ENCODE measurements at regions not wholly inside any gene's neighbourhood (a gene's known extent, or its start where the extent isn't known, plus 50 kb on each side); places are given as distances from the start of the nearest gene placed in this dataset.
A peak's percentile ranks its signal among the peaks of the same experiment; 100 is the strongest.

DNA sequence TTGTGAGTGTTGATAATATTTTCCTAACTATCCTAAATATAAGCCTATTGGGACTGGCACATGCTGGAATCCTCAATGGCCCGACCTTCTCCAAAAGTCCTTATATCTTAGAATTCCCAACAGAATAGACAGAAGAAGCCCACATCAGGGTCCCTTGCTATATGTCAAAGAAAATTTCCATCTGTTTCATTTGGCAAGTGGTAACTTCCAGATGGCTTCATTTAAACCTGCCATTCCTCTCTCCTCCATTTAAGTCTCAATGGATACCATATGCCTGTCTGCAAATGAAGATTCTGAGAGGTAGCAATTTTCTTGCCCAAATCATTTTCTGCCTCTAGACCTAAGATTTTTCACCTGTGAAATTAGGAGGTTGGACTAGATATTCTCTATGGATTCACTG is 73.1 kb upstream of the KCNA4 start:
- peak; percentile 2 for DNase-seq
- no peak overlapping the region for H3K27ac ChIP-seq (ENCODE audit: low read length)
- H3K4me3 ChIP-seq (ENCODE audit: low read length): no peak overlapping the region
- no peaks in the 10 kb centered on the region for H3K9me3 ChIP-seq (replicated peaks; ENCODE audit: control insufficient read depth, low read depth, low read length)
- H3K4me1 ChIP-seq (ENCODE audit: control insufficient read depth, insufficient read depth, low read length): no peaks in the 10 kb centered on the region
- WGBS (ENCODE audit: insufficient coverage): no CpG with 5 or more reads among the region's 1 CpG
- H3K36me3 ChIP-seq (ENCODE audit: control insufficient read depth, insufficient read depth, low read length): no peaks in the 10 kb centered on the region
- H3K27me3 ChIP-seq (ENCODE audit: control insufficient read depth, insufficient read depth, low read length): no peaks in the 10 kb centered on the region

DNA sequence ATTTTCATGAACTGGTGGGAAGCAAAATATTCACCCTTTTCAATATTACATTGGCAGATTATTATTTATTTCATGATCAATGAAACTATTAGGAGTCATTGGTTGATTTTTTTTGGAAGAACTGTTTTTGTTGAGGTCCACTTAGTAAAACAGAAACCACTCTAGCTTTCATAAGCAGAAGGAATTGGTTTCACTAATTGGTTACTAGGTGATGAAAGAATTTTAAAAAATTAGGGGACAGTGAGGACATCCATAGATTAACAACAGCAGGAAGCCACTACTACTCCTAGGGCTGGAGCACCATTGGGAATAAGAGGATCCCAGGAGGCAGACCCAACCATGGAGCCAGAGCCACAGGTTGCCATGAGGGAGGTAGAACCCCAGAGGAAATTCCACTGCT is 74.4 kb upstream of the KCNA4 start:
- Histone ChIP-seq H3K9me3 (replicated peaks; ENCODE audit: control insufficient read depth, low read depth, low read length) (no peaks in the 10 kb centered on the region), H3K27me3 (ENCODE audit: control insufficient read depth, insufficient read depth, low read length) (no peaks in the 10 kb centered on the region)

DNA sequence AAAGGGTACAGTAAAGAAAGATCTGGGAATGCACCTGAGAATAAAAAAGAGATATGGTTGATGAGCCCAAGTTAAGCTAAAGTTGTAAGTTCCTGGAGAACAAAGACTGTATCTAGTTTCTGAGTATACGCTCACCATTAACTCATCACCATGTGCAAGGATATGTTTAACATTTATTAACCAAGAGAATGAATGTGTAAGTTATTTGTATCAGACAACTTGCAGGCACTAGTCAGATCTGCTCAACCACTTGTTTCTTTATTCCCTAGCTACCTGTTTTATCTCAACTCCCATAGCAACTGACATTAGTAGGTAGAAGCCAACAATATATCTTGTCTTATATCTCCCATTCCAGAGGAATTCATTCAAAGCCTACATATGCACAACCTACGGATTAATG is 74.9 kb upstream of the KCNA4 start:
- Histone ChIP-seq H3K4me3 (ENCODE audit: low read length) (no peak overlapping the region), H3K36me3 (ENCODE audit: control insufficient read depth, insufficient read depth, low read length) (no peaks in the 10 kb centered on the region), H3K27me3 (ENCODE audit: control insufficient read depth, insufficient read depth, low read length) (no peaks in the 10 kb centered on the region), H3K9me3 (replicated peaks; ENCODE audit: control insufficient read depth, low read depth, low read length) (no peaks in the 10 kb centered on the region), H3K27ac (ENCODE audit: low read length) (no peak overlapping the region), H3K4me1 (ENCODE audit: control insufficient read depth, insufficient read depth, low read length) (no peaks in the 10 kb centered on the region)
- no CpG with 5 or more reads among the region's 2 CpGs for WGBS (ENCODE audit: insufficient coverage)
- no peak for DNase-seq

More for the DNA sequence above, 74.4 kb upstream of the KCNA4 start:
- H3K4me3 ChIP-seq (ENCODE audit: low read length): no peak overlapping the region
- DNase-seq: no peak
- no peak overlapping the region for H3K27ac ChIP-seq (ENCODE audit: low read length)
- H3K36me3 ChIP-seq (ENCODE audit: control insufficient read depth, insufficient read depth, low read length): no peaks in the 10 kb centered on the region
- no peaks in the 10 kb centered on the region for H3K4me1 ChIP-seq (ENCODE audit: control insufficient read depth, insufficient read depth, low read length)

DNA sequence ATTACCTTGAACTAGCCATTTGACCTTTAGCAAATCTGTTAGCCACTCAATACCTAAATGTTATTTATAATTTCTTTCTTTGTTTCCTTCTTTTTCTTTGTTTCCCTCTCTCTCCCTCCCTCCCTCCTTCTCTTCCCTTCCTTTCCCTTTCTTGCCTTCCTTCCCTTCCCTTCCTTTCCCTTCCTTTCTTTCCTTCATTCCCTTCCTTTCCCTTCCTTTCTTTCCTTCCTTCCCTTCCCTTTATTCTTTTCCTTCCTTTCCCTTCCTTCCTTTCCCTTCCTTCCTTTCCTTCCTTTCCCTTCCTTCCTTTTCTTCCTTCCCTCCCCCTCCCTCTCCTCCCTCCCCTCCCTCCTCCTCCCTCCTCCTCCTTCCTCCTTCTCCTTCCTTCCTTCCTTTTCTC is 75.7 kb upstream of the KCNA4 start:
- Histone ChIP-seq H3K36me3 (ENCODE audit: control insufficient read depth, insufficient read depth, low read length) (no peaks in the 10 kb centered on the region), H3K27ac (ENCODE audit: low read length) (no peak overlapping the region), H3K27me3 (ENCODE audit: control insufficient read depth, insufficient read depth, low read length) (no peaks in the 10 kb centered on the region), H3K4me1 (ENCODE audit: control insufficient read depth, insufficient read depth, low read length) (no peaks in the 10 kb centered on the region), H3K9me3 (replicated peaks; ENCODE audit: control insufficient read depth, low read depth, low read length) (no peaks in the 10 kb centered on the region), H3K4me3 (ENCODE audit: low read length) (no peak overlapping the region)
- DNase-seq: no peak

DNA sequence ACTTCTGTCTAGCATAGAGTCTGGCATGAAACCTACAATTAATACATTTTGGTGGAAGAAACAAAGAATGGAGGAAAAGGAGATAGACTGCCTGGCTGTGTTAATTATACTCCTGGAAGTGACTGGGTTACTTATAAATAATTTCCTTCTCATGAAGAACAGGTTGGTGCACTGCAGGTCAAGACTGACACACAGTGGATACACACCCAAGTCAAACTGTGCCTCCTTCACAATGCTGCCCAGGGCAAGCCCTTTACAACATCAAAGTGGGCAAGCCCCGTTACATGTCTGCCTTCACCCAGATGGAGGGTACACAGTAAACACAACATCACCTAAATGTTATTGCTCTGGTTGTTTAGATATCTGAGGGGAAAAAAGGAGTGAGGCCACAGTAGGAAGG is 83.7 kb upstream of the KCNA4 start:
- Histone ChIP-seq H3K27ac (ENCODE audit: low read length) (no peak overlapping the region), H3K4me3 (ENCODE audit: low read length) (no peak overlapping the region), H3K4me1 (ENCODE audit: control insufficient read depth, insufficient read depth, low read length) (no peaks in the 10 kb centered on the region), H3K27me3 (ENCODE audit: control insufficient read depth, insufficient read depth, low read length) (no peaks in the 10 kb centered on the region), H3K9me3 (replicated peaks; ENCODE audit: control insufficient read depth, low read depth, low read length) (no peaks in the 10 kb centered on the region), H3K36me3 (ENCODE audit: control insufficient read depth, insufficient read depth, low read length) (no peaks in the 10 kb centered on the region)
- no peak for DNase-seq
- WGBS (ENCODE audit: insufficient coverage): no CpG with 5 or more reads among the region's 1 CpG

DNA sequence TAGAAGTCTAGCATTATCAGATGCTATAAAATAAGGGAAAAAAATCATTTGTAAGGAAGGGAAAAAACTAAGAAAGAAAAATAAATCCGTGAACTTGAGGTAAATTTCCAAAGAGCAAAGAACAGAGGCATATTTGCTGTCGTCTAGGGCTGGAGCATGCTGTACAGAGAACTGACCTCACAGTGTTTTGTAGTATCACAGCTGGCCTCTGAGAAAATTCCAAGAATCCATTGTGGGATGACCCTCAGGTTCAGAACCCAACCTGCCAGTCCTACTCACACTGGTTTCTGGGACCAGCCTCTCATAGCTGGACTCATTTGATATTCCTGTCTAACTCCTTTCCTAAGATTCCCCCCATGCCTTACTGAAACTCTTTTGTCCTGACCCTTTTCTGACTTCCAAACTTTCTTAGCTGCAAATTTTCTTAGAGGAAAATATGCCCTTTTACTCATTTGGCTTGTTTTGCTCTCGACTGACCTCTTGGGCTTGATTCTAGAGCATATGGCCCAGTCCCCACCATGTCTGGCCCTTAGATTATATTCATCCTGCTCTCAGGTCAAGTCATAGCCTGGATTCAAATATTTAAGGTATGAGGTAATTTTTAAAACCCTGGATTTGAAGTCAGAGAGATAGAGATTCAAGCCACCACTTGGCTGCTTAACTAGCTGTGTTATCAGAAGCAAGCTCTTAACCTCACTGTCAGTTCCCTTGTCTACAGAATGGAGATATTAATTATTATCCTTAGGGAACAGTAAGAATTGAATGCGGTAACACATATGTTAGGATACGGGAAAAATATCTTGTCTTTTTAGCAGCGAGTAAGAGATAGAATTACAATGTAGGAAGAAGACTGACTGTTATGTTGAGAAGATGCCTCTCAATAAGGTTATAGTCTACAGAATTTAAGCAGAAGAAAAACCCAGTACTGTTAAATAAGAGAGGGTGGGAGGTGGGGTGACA is 89.7 kb upstream of the KCNA4 start:
- Histone ChIP-seq H3K4me3 (ENCODE audit: low read length) (no peak overlapping the region), H3K9me3 (replicated peaks; ENCODE audit: control insufficient read depth, low read depth, low read length) (no peaks in the 10 kb centered on the region), H3K4me1 (ENCODE audit: control insufficient read depth, insufficient read depth, low read length) (no peaks in the 10 kb centered on the region), H3K27ac (ENCODE audit: low read length) (no peak overlapping the region), H3K27me3 (ENCODE audit: control insufficient read depth, insufficient read depth, low read length) (no peaks in the 10 kb centered on the region), H3K36me3 (ENCODE audit: control insufficient read depth, insufficient read depth, low read length) (no peaks in the 10 kb centered on the region)
- WGBS (ENCODE audit: insufficient coverage): 35% methylated on average over 4 of the region's 6 CpGs
- DNase-seq: no peak

DNA sequence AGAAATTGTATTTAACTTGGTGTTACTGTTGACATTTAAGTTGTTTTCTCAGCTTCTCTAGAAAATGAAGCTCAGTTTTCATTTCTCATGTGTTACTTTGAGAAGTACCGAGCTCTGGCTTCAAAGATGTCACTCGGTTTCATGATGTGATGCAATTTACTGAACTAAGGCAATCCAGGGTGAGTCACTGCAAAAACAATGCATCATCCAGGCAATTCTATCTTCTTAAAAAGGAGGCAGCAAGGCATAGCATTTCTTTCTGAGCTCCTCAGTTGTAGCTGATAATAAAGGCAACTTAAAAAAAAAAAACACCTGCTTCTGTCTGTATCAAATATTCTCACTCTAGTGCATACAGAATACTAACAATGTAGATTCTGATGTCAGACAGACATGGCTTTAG is 91.1 kb upstream of the KCNA4 start:
- WGBS (ENCODE audit: insufficient coverage): 60% methylated on average over 2 of the region's 2 CpGs
- DNase-seq: no peak
- no peaks in the 10 kb centered on the region for H3K9me3 ChIP-seq (replicated peaks; ENCODE audit: control insufficient read depth, low read depth, low read length)
- no peak overlapping the region for H3K4me3 ChIP-seq (ENCODE audit: low read length)
- H3K27me3 ChIP-seq (ENCODE audit: control insufficient read depth, insufficient read depth, low read length): no peaks in the 10 kb centered on the region
- H3K4me1 ChIP-seq (ENCODE audit: control insufficient read depth, insufficient read depth, low read length): no peaks in the 10 kb centered on the region
- H3K36me3 ChIP-seq (ENCODE audit: control insufficient read depth, insufficient read depth, low read length): no peaks in the 10 kb centered on the region
- H3K27ac ChIP-seq (ENCODE audit: low read length): no peak overlapping the region

DNA sequence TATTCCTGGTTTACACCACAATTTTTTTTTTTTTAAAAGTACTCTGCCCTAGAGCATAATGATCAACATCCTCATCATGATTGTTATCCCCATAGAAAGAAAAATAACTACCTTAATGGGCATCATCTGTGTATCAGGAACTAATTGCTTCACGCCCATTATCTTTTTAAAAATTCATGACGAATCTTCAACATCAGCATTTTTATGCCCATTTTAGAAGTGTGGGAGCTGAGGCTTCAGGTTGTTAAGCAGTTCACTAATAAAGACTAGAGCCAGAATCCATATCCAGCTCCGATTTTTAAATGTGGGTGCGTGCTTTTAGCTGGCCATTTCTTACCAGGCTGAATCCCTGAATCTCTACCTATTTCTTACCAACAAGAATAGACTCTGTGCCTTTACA is 92.9 kb upstream of the KCNA4 start:
- WGBS (ENCODE audit: insufficient coverage): 90% methylated on average over 2 of the region's 4 CpGs
- no peaks in the 10 kb centered on the region for H3K36me3 ChIP-seq (ENCODE audit: control insufficient read depth, insufficient read depth, low read length)
- H3K27me3 ChIP-seq (ENCODE audit: control insufficient read depth, insufficient read depth, low read length): no peaks in the 10 kb centered on the region
- H3K27ac ChIP-seq (ENCODE audit: low read length): no peak overlapping the region
- no peaks in the 10 kb centered on the region for H3K9me3 ChIP-seq (replicated peaks; ENCODE audit: control insufficient read depth, low read depth, low read length)
- H3K4me1 ChIP-seq (ENCODE audit: control insufficient read depth, insufficient read depth, low read length): no peaks in the 10 kb centered on the region
- no peak overlapping the region for H3K4me3 ChIP-seq (ENCODE audit: low read length)
- DNase-seq: no peak

DNA sequence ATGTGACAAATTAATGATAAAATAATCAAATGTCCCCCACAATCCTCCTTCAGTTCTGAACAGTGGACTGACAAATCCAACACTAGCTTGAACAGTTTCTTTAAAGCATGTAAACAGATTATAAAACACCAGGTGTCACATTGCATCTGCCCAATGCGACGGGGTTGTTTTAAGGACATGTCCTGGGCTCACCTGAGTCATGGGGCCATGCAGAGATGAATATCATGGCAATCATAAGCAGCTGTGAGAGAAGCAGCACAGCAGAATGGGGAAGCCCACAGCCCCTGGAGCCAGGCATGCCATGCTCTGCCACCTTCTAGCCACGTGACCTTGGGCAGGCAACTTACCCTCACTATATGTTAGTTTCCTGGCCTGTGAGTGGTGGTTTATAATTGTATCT is 93.9 kb upstream of the KCNA4 start:
- H3K36me3 ChIP-seq (ENCODE audit: control insufficient read depth, insufficient read depth, low read length): no peaks in the 10 kb centered on the region
- no peaks in the 10 kb centered on the region for H3K27me3 ChIP-seq (ENCODE audit: control insufficient read depth, insufficient read depth, low read length)
- no peak overlapping the region for H3K4me3 ChIP-seq (ENCODE audit: low read length)
- no peaks in the 10 kb centered on the region for H3K4me1 ChIP-seq (ENCODE audit: control insufficient read depth, insufficient read depth, low read length)
- no peak for DNase-seq
- WGBS (ENCODE audit: insufficient coverage): 78% methylated on average over 2 of the region's 3 CpGs
- H3K27ac ChIP-seq (ENCODE audit: low read length): no peak overlapping the region
- H3K9me3 ChIP-seq (replicated peaks; ENCODE audit: control insufficient read depth, low read depth, low read length): no peaks in the 10 kb centered on the region

DNA sequence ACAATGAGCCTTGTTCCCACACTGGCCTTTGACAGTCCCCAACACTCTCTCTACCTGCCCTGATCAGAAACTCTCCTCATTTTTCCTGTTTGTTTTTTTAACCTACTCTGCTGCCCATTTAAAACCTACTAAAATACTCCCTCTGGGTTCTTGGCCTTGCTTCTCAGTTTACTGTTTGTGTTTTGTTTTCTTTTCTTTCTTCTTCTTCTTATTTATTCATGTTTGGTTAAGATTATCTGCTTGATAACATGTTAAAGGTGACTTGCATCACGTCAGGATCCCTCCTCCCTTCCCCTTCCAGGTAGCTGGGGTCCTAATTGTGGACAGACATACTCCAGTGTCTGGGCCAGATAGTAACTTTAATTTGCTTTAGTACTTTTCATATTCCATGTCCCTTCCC is 95.0 kb upstream of the KCNA4 start:
- WGBS (ENCODE audit: insufficient coverage): no CpG with 5 or more reads among the region's 1 CpG
- H3K27ac ChIP-seq (ENCODE audit: low read length): no peak overlapping the region

More for the DNA sequence above, 95.0 kb upstream of the KCNA4 start:
- DNase-seq: no peak
- Histone ChIP-seq H3K4me3 (ENCODE audit: low read length) (no peak overlapping the region), H3K27me3 (ENCODE audit: control insufficient read depth, insufficient read depth, low read length) (no peaks in the 10 kb centered on the region), H3K4me1 (ENCODE audit: control insufficient read depth, insufficient read depth, low read length) (no peaks in the 10 kb centered on the region), H3K9me3 (replicated peaks; ENCODE audit: control insufficient read depth, low read depth, low read length) (no peaks in the 10 kb centered on the region), H3K36me3 (ENCODE audit: control insufficient read depth, insufficient read depth, low read length) (no peaks in the 10 kb centered on the region)
